OCI-LY7 (cell line): ENCODE measurements at regions not wholly inside any gene's neighbourhood (a gene's known extent, or its start where the extent isn't known, plus 50 kb on each side); places are given as distances from the start of the nearest gene placed in this dataset.

Experiments
- BruUV-seq: library from RNA; stranded (reverse); fragments of 400-500 nt; replicated peaks from 2 replicates; lab custom pipeline; 2021; lab: Mats Ljungman, UMichigan
- CTCF ChIA-PET: fragments of 300-600 bp; sonication (Branson Sonifier 250); formaldehyde crosslinking; loops from one replicate; lab custom pipeline; 2022; ENCODE audit warnings: antibody characterized with exemption; ENCODE audit not compliant: unreplicated experiment; lab: Charles Lee
- POLR2A ChIA-PET: fragments of 300-600 bp; sonication (Branson Sonifier 250); formaldehyde crosslinking; loops from one replicate; lab custom pipeline; 2022; ENCODE audit warnings: antibody characterized with exemption; lab: Charles Lee
- DNase-seq: peaks from one replicate; pipeline ENCODE4 v3.0.0-alpha.2; 2015; ENCODE audit warnings: low spot score
- H2AFZ ChIP-seq: fragments of 200-600 bp; sonication (generic), shearing (Covaris generic); 2 replicates; pipeline ENCODE4 v1.6.1; 2014; ENCODE audit warnings: mild to moderate bottlenecking, antibody characterized with exemption, low read length, moderate library complexity
- H3K27ac ChIP-seq: fragments of 200-600 bp; sonication (generic); 2 replicates; pipeline ENCODE4 v1.5.1; 2014; ENCODE audit warnings: mixed run types, low read depth, mild to moderate bottlenecking, moderate library complexity, low read length, inconsistent platforms; ENCODE audit not compliant: poor library complexity, severe bottlenecking
- H3K36me3 ChIP-seq: fragments of 200-600 bp; sonication (generic); 2 replicates; pipeline ENCODE4 v1.6.1; 2014; ENCODE audit warnings: mild to moderate bottlenecking, antibody characterized with exemption, low read length, moderate library complexity, mixed read lengths; ENCODE audit not compliant: insufficient read depth
- H3K4me1 ChIP-seq: fragments of 200-600 bp; sonication (generic); 2 replicates; pipeline ENCODE4 v1.5.1; 2014; ENCODE audit warnings: mild to moderate bottlenecking, low read length; ENCODE audit not compliant: insufficient read depth, poor library complexity, severe bottlenecking
- H3K4me2 ChIP-seq: fragments of 200-600 bp; sonication (generic); 2 replicates; pipeline ENCODE4 v1.6.1; 2014; ENCODE audit warnings: mild to moderate bottlenecking, low read length
- H3K4me3 ChIP-seq: fragments of 200-600 bp; sonication (generic); 2 replicates; pipeline ENCODE4 v1.5.1; 2014; ENCODE audit warnings: mild to moderate bottlenecking, low read depth, low read length; ENCODE audit not compliant: poor library complexity, severe bottlenecking
- H3K79me2 ChIP-seq: fragments of 200-600 bp; sonication (generic); 2 replicates; pipeline ENCODE4 v1.6.1; 2016; ENCODE audit warnings: low read depth, mild to moderate bottlenecking, low read length, moderate library complexity, mixed read lengths; ENCODE audit not compliant: insufficient read depth
- H3K9me2 ChIP-seq: fragments of 200-600 bp; sonication (generic); 2 replicates; pipeline ENCODE4 v1.6.1; 2016; ENCODE audit warnings: mild to moderate bottlenecking, low read length, mixed read lengths; ENCODE audit not compliant: insufficient read depth
- H3K9me3 ChIP-seq: fragments of 200-600 bp; sonication (generic); 2 replicates; pipeline ENCODE4 v1.6.1; 2014; ENCODE audit warnings: mild to moderate bottlenecking, mixed run types, low read length, mixed read lengths
- H4K20me1 ChIP-seq: fragments of 200-600 bp; sonication (generic); 2 replicates; pipeline ENCODE4 v1.6.1; 2014; ENCODE audit warnings: mild to moderate bottlenecking, antibody characterized with exemption, low read length, moderate library complexity, mixed read lengths; ENCODE audit not compliant: insufficient read depth
- EZH2phosphoT487 ChIP-seq: fragments of 200-600 bp; sonication (generic); IDR thresholded peaks from 2 replicates; pipeline ENCODE4 v1.6.1; 2018; ENCODE audit warnings: low read depth, borderline replicate concordance, mild to moderate bottlenecking, mixed run types, antibody characterized with exemption, low read length, moderate library complexity, mixed read lengths
- intact Hi-C: fragments of 100-400 bp; cut with micrococcal nuclease; formaldehyde crosslinking; loops from one replicate; pipeline ENCODE4 v1.10.0; 2022; ENCODE audit not compliant: unreplicated experiment
- TF ChIP-seq, protein P1 (sequence below): fragments of 200-600 bp; sonication (generic); conservative IDR thresholded peaks from 2 replicates; pipeline ENCODE4 v1.5.1; 2014; ENCODE audit warnings: mild to moderate bottlenecking, antibody characterized with exemption, low read length, moderate library complexity, mixed read lengths

DNA sequence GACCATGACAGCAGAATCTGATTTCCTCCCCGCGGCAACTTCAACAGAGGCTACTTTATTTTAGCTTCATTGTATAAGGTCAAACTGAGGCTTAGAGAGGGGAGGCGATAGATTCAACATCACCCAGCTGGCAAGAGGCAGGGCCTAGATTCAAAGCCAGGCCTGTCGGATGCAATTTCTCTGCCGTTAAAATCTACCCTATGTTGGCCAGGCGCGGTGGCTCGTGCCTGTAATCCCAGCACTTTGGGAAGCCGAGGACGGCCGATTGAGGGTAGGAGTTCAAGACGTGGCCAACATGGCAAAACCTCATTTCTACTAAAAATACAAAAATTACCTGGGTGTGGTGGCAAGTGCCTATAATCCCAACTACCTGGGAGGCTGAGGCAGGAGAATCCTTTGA, 182.2 kb downstream of the BCOR start:
- BruUV-seq, result no TSS peak
- Histone ChIP-seq H3K4me1 (no peaks in the 10 kb centered on the region), H3K4me3 (no peak overlapping the region), H3K9me3 (no peaks in the 10 kb centered on the region), H4K20me1 (no peaks in the 10 kb centered on the region), H3K79me2 (no peaks in the 10 kb centered on the region), H2AFZ (no peak overlapping the region), H3K36me3 (no peaks in the 10 kb centered on the region), H3K4me2 (no peak overlapping the region), H3K9me2 (no peaks in the 10 kb centered on the region), H3K27ac (no peak overlapping the region)
- ChIA-PET POLR2A (no interaction called here), CTCF (no interaction called here)
- TF ChIP-seq, protein P1, sequence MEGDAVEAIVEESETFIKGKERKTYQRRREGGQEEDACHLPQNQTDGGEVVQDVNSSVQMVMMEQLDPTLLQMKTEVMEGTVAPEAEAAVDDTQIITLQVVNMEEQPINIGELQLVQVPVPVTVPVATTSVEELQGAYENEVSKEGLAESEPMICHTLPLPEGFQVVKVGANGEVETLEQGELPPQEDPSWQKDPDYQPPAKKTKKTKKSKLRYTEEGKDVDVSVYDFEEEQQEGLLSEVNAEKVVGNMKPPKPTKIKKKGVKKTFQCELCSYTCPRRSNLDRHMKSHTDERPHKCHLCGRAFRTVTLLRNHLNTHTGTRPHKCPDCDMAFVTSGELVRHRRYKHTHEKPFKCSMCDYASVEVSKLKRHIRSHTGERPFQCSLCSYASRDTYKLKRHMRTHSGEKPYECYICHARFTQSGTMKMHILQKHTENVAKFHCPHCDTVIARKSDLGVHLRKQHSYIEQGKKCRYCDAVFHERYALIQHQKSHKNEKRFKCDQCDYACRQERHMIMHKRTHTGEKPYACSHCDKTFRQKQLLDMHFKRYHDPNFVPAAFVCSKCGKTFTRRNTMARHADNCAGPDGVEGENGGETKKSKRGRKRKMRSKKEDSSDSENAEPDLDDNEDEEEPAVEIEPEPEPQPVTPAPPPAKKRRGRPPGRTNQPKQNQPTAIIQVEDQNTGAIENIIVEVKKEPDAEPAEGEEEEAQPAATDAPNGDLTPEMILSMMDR, result no peak
- TF ChIP-seq EZH2phosphoT487, result no peak
- DNase-seq, result no peak
- intact Hi-C loops, result no loop called here

DNA sequence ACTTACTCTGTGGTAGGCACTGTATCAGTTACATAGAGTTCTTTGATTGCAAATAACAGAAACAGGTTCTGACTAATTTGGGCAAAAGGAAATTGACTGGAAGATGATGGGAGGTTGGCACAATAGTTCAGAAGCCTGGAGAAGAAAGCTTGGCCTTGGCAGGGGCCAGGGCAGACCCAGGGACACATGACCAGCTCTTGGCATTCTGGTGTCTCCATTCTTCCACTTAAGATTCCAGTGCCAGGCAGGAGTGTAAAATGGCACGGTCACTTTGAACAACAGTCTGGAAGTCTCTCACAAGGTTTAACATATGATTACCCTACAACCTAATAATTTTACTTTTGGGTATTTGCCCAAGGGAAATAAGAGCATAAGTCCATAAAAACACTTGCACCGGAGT, 175.9 kb downstream of the BCOR start:
- Histone ChIP-seq H3K36me3 (no peaks in the 10 kb centered on the region), H4K20me1 (no peaks in the 10 kb centered on the region), H3K4me3 (no peak overlapping the region), H2AFZ (no peak overlapping the region), H3K79me2 (no peaks in the 10 kb centered on the region), H3K9me2 (no peaks in the 10 kb centered on the region), H3K4me1 (peaks cover 9% of the 10 kb centered on the region), H3K9me3 (no peaks in the 10 kb centered on the region), H3K4me2 (no peak overlapping the region), H3K27ac (no peak overlapping the region)
- BruUV-seq, result no TSS peak
- POLR2A ChIA-PET, result no interaction called here
- CTCF ChIA-PET, result no interaction called here
- TF ChIP-seq, protein P1, result no peak
- TF ChIP-seq EZH2phosphoT487, result no peak
- intact Hi-C loops, result no loop called here
- no peak for DNase-seq

DNA sequence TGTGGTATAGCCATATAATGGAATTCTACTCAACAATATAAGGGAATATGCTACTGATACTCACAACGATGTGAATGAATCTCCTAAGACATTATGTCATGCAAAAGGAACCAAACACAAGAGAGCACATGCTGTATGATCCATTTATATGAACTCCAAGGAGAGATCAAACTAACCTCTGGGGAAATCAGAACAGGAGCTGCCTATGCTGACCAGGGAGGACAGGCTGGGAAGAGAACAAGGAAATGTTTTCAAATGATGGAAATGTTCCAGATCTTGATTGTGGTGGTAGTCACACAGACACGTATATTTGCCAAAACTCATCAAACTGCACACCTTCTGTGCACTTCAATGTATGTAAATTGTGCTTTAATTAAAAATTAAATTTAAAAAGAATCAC, 175.3 kb downstream of the BCOR start:
- H3K9me3 ChIP-seq, result no peaks in the 10 kb centered on the region
- H4K20me1 ChIP-seq, result no peaks in the 10 kb centered on the region
- no peaks in the 10 kb centered on the region for H3K36me3 ChIP-seq
- H3K79me2 ChIP-seq, result no peaks in the 10 kb centered on the region
- no peak overlapping the region for H3K4me3 ChIP-seq
- DNase-seq, result no peak
- POLR2A ChIA-PET, result no interaction called here
- H3K4me2 ChIP-seq, result no peak overlapping the region
- H3K4me1 ChIP-seq, result peaks cover 9% of the 10 kb centered on the region
- H3K27ac ChIP-seq, result no peak overlapping the region
- no peak for TF ChIP-seq EZH2phosphoT487
- TF ChIP-seq, protein P1, result no peak
- BruUV-seq, result no TSS peak
- H2AFZ ChIP-seq, result no peak overlapping the region
- CTCF ChIA-PET, result no interaction called here
- intact Hi-C loops, result no loop called here
- no peaks in the 10 kb centered on the region for H3K9me2 ChIP-seq
